OCI-LY3 (cell line): ENCODE measurements at regions not wholly inside any gene's neighbourhood (a gene's known extent, or its start where the extent isn't known, plus 50 kb on each side); places are given as distances from the start of the nearest gene placed in this dataset.
"Not testable (repeated sequence)": the region's sequence is repeated elsewhere in the genome, so short reads cannot be mapped to it uniquely, and the experiment has no call there.

Experiments
- H2AFZ ChIP-seq: fragments of 200-600, 300-600 bp; shearing (Covaris generic); 2 replicates; pipeline ENCODE4 v1.6.0; 2014; ENCODE audit warnings: antibody characterized with exemption, low read depth, low read length
- H3K27ac ChIP-seq: fragments of 200-600, 300-600 bp; sonication (generic); 2 replicates; pipeline ENCODE4 v1.5.1; 2014; ENCODE audit warnings: mild to moderate bottlenecking, low read length, moderate library complexity, mixed read lengths
- H3K27me3 ChIP-seq: fragments of 200-600, 300-600 bp; sonication (generic); 2 replicates; pipeline ENCODE4 v1.6.1; 2014; ENCODE audit warnings: low read depth, low read length, mixed read lengths
- H3K36me3 ChIP-seq: fragments of 200-600, 300-600 bp; sonication (generic); replicated peaks from 2 replicates; pipeline ENCODE3; 2014; ENCODE audit warnings: low read depth, low read length, mixed read lengths
- H3K4me1 ChIP-seq: fragments of 300-600, 200-600 bp; sonication (generic); 2 replicates; pipeline ENCODE4 v1.6.1; 2014; ENCODE audit warnings: low read length, mixed read lengths
- H3K4me2 ChIP-seq: fragments of 200-600, 300-600 bp; sonication (generic); 2 replicates; pipeline ENCODE4 v1.6.1; 2014; ENCODE audit warnings: low read length, mixed read lengths
- H3K4me3 ChIP-seq: fragments of 300-600, 200-600 bp; sonication (generic); 2 replicates; pipeline ENCODE4 v1.5.1; 2014; ENCODE audit warnings: antibody characterized with exemption, mild to moderate bottlenecking, low read length, moderate library complexity
- H3K79me2 ChIP-seq: fragments of 300-600, 200-600 bp; shearing (Covaris generic); 2 replicates; pipeline ENCODE4 v1.6.1; 2014; ENCODE audit warnings: mild to moderate bottlenecking, low read length, mixed read lengths
- H3K9ac ChIP-seq: fragments of 300-600, 200-600 bp; shearing (Covaris generic); 2 replicates; pipeline ENCODE4 v1.6.0; 2014; ENCODE audit warnings: mild to moderate bottlenecking, low read length, moderate library complexity
- H3K9me3 ChIP-seq: fragments of 200-600, 300-600 bp; shearing (Covaris generic); 2 replicates; pipeline ENCODE4 v1.6.1; 2014; ENCODE audit warnings: low read length, mixed read lengths; ENCODE audit not compliant: insufficient read depth
- H4K20me1 ChIP-seq: fragments of 200-600, 300-600 bp; sonication (generic); 2 replicates; pipeline ENCODE4 v1.6.1; 2016; ENCODE audit warnings: low read length, mixed read lengths; ENCODE audit not compliant: insufficient read depth
- CTCF ChIP-seq: fragments of 200-600, 300-600 bp; sonication (generic); IDR thresholded peaks from 2 replicates; pipeline ENCODE4 v1.5.1; 2014; ENCODE audit warnings: antibody characterized with exemption, low read length, low read depth
- EZH2phosphoT487 ChIP-seq: fragments of 200-600 bp; shearing (Covaris generic); IDR thresholded peaks from 2 replicates; pipeline ENCODE4 v1.6.1; 2018; ENCODE audit warnings: antibody characterized with exemption, mixed run types, low read depth

GRCh38 chr2:184993746-184994145 lies 395.4 kb downstream of the ZNF804A start:
- H3K4me2 ChIP-seq: no peak overlapping the region
- H3K79me2 ChIP-seq: no peaks in the 10 kb centered on the region
- no peak overlapping the region for H3K9ac ChIP-seq
- H2AFZ ChIP-seq: no peak overlapping the region
- H3K27ac ChIP-seq: no peak overlapping the region
- H3K4me1 ChIP-seq: no peaks in the 10 kb centered on the region
- H3K4me3 ChIP-seq: no peak overlapping the region
- TF ChIP-seq CTCF: no peak
- TF ChIP-seq EZH2phosphoT487: no peak
- H3K36me3 ChIP-seq: no peaks in the 10 kb centered on the region
- no peaks in the 10 kb centered on the region for H3K27me3 ChIP-seq
- H4K20me1 ChIP-seq: no peaks in the 10 kb centered on the region
- no peaks in the 10 kb centered on the region for H3K9me3 ChIP-seq

- Histone ChIP-seq H4K20me1 (no peaks in the 10 kb centered on the region), H3K27ac (no peak overlapping the region), H3K36me3 (no peaks in the 10 kb centered on the region), H3K4me3 (no peak overlapping the region), H2AFZ (no peak overlapping the region), H3K9ac (no peak overlapping the region), H3K9me3 (no peaks in the 10 kb centered on the region), H3K4me2 (no peak overlapping the region), H3K27me3 (no peaks in the 10 kb centered on the region), H3K79me2 (no peaks in the 10 kb centered on the region), H3K4me1 (no peaks in the 10 kb centered on the region)
- TF ChIP-seq CTCF (no peak), EZH2phosphoT487 (no peak)
Measured at GRCh38 chr2:185006481-185006880, 408.2 kb downstream of the ZNF804A start.

GRCh38 chr2:185012643-185013042 lies 414.3 kb downstream of the ZNF804A start:
- no peaks in the 10 kb centered on the region for H3K4me1 ChIP-seq
- no peaks in the 10 kb centered on the region for H4K20me1 ChIP-seq
- H3K4me3 ChIP-seq: no peak overlapping the region
- H3K27ac ChIP-seq: no peak overlapping the region
- TF ChIP-seq EZH2phosphoT487: no peak
- TF ChIP-seq CTCF: no peak
- H3K4me2 ChIP-seq: no peak overlapping the region
- no peaks in the 10 kb centered on the region for H3K27me3 ChIP-seq
- peaks cover 10% of the 10 kb centered on the region; the same call in 1 of the 2 replicates for H3K9me3 ChIP-seq
- no peaks in the 10 kb centered on the region for H3K36me3 ChIP-seq
- H3K9ac ChIP-seq: no peak overlapping the region
- H3K79me2 ChIP-seq: no peaks in the 10 kb centered on the region
- H2AFZ ChIP-seq: no peak overlapping the region

GRCh38 chr2:185014076-185014475 lies 415.7 kb downstream of the ZNF804A start:
- no peak overlapping the region for H3K4me2 ChIP-seq

GRCh38 chr2:185025891-185026290 lies 427.6 kb downstream of the ZNF804A start:
- H3K79me2 ChIP-seq, H2AFZ ChIP-seq, H3K4me2 ChIP-seq, H3K27me3 ChIP-seq, H4K20me1 ChIP-seq, H3K27ac ChIP-seq, H3K4me1 ChIP-seq, H3K36me3 ChIP-seq, H3K9me3 ChIP-seq, H3K9ac ChIP-seq, H3K4me3 ChIP-seq: not testable (repeated sequence)

More at GRCh38 chr2:185014076-185014475, 415.7 kb downstream of the ZNF804A start:
- no peaks in the 10 kb centered on the region for H3K36me3 ChIP-seq
- no peaks in the 10 kb centered on the region for H4K20me1 ChIP-seq
- no peaks in the 10 kb centered on the region for H3K79me2 ChIP-seq
- no peak overlapping the region for H3K4me3 ChIP-seq
- no peak overlapping the region for H3K9ac ChIP-seq
- no peaks in the 10 kb centered on the region for H3K4me1 ChIP-seq
- TF ChIP-seq EZH2phosphoT487 (no peak), CTCF (no peak)
- H2AFZ ChIP-seq: no peak overlapping the region
- H3K9me3 ChIP-seq: peaks cover 10% of the 10 kb centered on the region; the same call in 1 of the 2 replicates
- H3K27ac ChIP-seq: no peak overlapping the region
- H3K27me3 ChIP-seq: no peaks in the 10 kb centered on the region
